ENCODE measurements at regions not wholly inside any gene's neighbourhood (a gene's known extent, or its start where the extent isn't known, plus 50 kb on each side); places are given as distances from the start of the nearest gene placed in this dataset.

DNA sequence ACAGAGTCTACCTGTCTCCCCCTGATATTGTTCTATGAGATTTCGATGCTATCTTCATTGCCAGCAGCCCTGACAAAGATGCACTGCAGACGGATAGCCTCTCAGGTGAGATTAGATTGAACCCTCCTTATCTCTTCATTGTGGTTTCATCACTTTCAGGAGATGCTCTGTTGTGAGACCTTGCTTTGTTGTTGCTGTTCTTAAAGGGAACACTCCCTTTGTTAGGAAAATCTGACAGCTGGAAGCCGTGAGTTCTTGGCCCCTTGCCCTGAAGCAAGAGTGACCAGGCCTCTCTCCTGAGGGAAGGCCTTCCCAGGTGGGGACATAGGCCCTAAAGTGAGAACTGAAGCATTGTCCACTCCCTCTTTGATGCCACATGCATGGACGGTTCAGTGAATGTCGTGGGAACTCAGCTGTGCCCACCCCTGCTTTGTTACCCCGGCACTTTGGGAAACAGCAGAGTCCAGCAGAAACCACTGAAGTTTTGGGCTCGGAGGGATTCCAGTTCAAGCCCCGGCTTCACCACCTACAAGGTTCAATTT lies 976.1 kb downstream of the TBC1D22A start:
- TF ChIP-seq, protein P1, sequence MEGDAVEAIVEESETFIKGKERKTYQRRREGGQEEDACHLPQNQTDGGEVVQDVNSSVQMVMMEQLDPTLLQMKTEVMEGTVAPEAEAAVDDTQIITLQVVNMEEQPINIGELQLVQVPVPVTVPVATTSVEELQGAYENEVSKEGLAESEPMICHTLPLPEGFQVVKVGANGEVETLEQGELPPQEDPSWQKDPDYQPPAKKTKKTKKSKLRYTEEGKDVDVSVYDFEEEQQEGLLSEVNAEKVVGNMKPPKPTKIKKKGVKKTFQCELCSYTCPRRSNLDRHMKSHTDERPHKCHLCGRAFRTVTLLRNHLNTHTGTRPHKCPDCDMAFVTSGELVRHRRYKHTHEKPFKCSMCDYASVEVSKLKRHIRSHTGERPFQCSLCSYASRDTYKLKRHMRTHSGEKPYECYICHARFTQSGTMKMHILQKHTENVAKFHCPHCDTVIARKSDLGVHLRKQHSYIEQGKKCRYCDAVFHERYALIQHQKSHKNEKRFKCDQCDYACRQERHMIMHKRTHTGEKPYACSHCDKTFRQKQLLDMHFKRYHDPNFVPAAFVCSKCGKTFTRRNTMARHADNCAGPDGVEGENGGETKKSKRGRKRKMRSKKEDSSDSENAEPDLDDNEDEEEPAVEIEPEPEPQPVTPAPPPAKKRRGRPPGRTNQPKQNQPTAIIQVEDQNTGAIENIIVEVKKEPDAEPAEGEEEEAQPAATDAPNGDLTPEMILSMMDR (IDR thresholded peaks at IDR 0.05), result no peak
- no peak for TF ChIP-seq POLR2A (IDR thresholded peaks at IDR 0.05)

Measured in esophagus squamous epithelium (tissue), 4 donors.